ENCODE measurements at regions not wholly inside any gene's neighbourhood (a gene's known extent, or its start where the extent isn't known, plus 50 kb on each side); places are given as distances from the start of the nearest gene placed in this dataset.

DNA sequence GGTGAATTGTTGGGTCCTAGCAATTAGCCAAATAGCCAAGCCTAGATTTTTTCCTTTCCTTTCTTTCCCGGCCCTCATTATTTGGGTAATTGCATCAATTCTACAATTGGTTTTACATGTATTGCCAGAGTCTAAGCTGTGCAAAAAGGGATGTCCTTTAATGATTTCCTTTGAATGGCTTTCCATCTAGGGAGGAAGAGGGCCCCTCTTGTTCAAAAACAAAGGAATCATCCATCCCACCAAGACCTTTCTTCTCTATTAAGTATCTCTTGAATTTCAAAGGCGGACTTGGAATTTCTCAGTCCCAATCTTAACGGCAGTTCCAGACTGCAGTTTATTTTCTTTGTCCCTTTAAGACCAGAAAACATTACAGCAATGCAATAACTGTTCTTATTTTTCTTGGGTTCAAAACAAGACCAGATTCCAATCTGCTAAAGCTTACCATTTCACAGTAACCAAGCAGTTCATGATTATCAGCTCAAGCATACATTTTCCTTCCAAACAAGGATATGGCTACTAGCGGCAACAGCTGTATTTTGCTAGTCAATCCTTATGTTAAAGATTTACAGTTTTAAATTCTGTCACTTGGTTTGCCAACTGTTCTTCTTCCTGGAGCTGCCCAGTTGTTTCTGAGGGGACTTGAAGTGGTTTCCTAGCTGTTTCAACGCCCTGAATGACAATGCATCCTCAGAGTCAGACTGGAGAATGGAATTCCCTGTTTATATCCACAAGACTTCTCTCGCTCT, 91.4 kb upstream of the LRIG1 start:
- TF ChIP-seq, protein P1, sequence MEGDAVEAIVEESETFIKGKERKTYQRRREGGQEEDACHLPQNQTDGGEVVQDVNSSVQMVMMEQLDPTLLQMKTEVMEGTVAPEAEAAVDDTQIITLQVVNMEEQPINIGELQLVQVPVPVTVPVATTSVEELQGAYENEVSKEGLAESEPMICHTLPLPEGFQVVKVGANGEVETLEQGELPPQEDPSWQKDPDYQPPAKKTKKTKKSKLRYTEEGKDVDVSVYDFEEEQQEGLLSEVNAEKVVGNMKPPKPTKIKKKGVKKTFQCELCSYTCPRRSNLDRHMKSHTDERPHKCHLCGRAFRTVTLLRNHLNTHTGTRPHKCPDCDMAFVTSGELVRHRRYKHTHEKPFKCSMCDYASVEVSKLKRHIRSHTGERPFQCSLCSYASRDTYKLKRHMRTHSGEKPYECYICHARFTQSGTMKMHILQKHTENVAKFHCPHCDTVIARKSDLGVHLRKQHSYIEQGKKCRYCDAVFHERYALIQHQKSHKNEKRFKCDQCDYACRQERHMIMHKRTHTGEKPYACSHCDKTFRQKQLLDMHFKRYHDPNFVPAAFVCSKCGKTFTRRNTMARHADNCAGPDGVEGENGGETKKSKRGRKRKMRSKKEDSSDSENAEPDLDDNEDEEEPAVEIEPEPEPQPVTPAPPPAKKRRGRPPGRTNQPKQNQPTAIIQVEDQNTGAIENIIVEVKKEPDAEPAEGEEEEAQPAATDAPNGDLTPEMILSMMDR (conservative IDR thresholded peaks at IDR 0.05; ENCODE audit: low read depth, low read length), result no peak
- TF ChIP-seq EZH2 (IDR thresholded peaks at IDR 0.05; ENCODE audit: borderline replicate concordance, low read depth, low read length, poor library complexity, severe bottlenecking), result no peak
- BruUV-seq (replicated peaks), result no TSS peak
- CTCF ChIA-PET, result no interaction called here
- Histone ChIP-seq H3K9me3 (ENCODE audit: low read depth, low read length, poor library complexity, severe bottlenecking) (no peaks in the 10 kb centered on the region), H3K36me3 (ENCODE audit: insufficient read depth, low read length, poor library complexity, severe bottlenecking) (no peaks in the 10 kb centered on the region), H3K4me1 (ENCODE audit: insufficient read depth, low read length, poor library complexity, severe bottlenecking) (no peaks in the 10 kb centered on the region), H3K27ac (ENCODE audit: low read depth, low read length, poor library complexity, severe bottlenecking) (no peak overlapping the region), H3K27me3 (replicated peaks; ENCODE audit: insufficient read depth, low read depth, low read length, poor library complexity) (no peaks in the 10 kb centered on the region), H3K4me3 (ENCODE audit: low read depth, low read length, poor library complexity, severe bottlenecking) (no peak overlapping the region)
- intact Hi-C loops (cut with micrococcal nuclease; ENCODE audit: unreplicated experiment), result no loop called here
- POLR2A ChIA-PET (ENCODE audit: low non-redundant PET), result no interaction called here
- no peak for DNase-seq (ENCODE audit: low spot score)

DNA sequence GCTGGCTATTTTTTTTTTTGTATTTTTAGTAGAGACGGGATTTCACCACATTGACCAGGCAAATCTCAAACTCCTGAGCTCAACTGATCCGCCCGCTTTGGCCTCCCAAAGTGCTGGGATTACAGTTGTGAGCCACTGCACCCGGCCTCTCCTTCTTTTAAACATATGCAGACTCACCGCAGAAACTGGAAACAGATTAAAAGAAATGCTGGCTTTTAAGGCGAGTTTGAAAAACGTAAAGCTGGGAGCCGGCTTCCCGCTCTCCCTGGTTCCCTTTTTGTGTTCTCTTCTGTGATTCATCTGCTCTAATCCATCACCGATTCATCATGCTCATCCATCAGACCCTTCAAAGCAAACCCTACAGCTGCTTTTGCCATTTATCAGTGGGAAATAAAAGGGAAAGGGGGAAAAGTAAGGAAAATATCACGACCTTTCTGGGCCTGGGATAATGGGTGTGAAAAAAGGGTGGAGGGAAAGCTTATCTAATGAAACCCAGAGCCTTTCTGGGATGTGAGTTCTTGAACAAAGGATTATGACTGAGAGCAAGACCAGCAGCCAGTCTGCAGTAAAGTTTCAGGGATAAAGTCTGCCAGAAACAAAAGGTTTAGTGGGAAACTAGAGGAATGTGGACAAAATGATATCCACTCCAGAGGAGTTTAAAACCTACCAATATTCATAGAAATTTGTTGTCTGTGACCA, 92.3 kb upstream of the LRIG1 start:
- no peaks in the 10 kb centered on the region for H3K9me3 ChIP-seq (ENCODE audit: low read depth, low read length, poor library complexity, severe bottlenecking)
- H3K27me3 ChIP-seq (replicated peaks; ENCODE audit: insufficient read depth, low read depth, low read length, poor library complexity), result no peaks in the 10 kb centered on the region
- ChIA-PET POLR2A (ENCODE audit: low non-redundant PET) (no interaction called here), CTCF (no interaction called here)
- no TSS peak for BruUV-seq (replicated peaks)
- no peaks in the 10 kb centered on the region for H3K36me3 ChIP-seq (ENCODE audit: insufficient read depth, low read length, poor library complexity, severe bottlenecking)
- H3K4me1 ChIP-seq (ENCODE audit: insufficient read depth, low read length, poor library complexity, severe bottlenecking), result no peaks in the 10 kb centered on the region
- intact Hi-C loops (cut with micrococcal nuclease; ENCODE audit: unreplicated experiment), result no loop called here
- no peak overlapping the region for H3K4me3 ChIP-seq (ENCODE audit: low read depth, low read length, poor library complexity, severe bottlenecking)
- no peak for DNase-seq (ENCODE audit: low spot score)
- TF ChIP-seq, protein P1 (conservative IDR thresholded peaks at IDR 0.05; ENCODE audit: low read depth, low read length), result no peak
- no peak for TF ChIP-seq EZH2 (IDR thresholded peaks at IDR 0.05; ENCODE audit: borderline replicate concordance, low read depth, low read length, poor library complexity, severe bottlenecking)
- no peak overlapping the region for H3K27ac ChIP-seq (ENCODE audit: low read depth, low read length, poor library complexity, severe bottlenecking)

DNA sequence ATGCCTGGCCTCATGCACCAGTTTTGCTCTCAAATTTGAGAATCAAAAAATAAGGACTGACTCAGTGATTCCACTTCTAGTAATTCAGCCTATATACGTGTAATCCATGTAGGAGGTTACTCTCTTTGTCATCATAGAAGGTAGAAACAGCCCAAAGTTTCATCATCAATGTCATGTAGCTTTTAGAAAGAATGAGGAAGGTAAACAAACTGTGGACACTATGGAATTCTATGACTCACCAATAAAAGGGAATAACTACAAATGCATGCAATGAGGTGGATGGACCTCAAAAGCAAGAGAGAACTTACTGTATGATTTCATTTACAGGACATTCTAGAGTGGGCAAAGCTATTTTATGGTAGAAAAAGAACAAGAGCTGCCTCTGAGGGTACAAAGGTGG, 93.2 kb upstream of the LRIG1 start:
- no peak overlapping the region for H3K27ac ChIP-seq (ENCODE audit: low read depth, low read length, poor library complexity, severe bottlenecking)
- H3K27me3 ChIP-seq (replicated peaks; ENCODE audit: insufficient read depth, low read depth, low read length, poor library complexity), result no peaks in the 10 kb centered on the region
- no peak for DNase-seq (ENCODE audit: low spot score)
- no TSS peak for BruUV-seq (replicated peaks)
- ChIA-PET POLR2A (ENCODE audit: low non-redundant PET) (no interaction called here), CTCF (no interaction called here)
- no peak for TF ChIP-seq EZH2 (IDR thresholded peaks at IDR 0.05; ENCODE audit: borderline replicate concordance, low read depth, low read length, poor library complexity, severe bottlenecking)
- TF ChIP-seq, protein P1 (conservative IDR thresholded peaks at IDR 0.05; ENCODE audit: low read depth, low read length), result no peak
- H3K4me3 ChIP-seq (ENCODE audit: low read depth, low read length, poor library complexity, severe bottlenecking), result no peak overlapping the region
- no peaks in the 10 kb centered on the region for H3K9me3 ChIP-seq (ENCODE audit: low read depth, low read length, poor library complexity, severe bottlenecking)
- no peaks in the 10 kb centered on the region for H3K4me1 ChIP-seq (ENCODE audit: insufficient read depth, low read length, poor library complexity, severe bottlenecking)
- intact Hi-C loops (cut with micrococcal nuclease; ENCODE audit: unreplicated experiment), result no loop called here
- no peaks in the 10 kb centered on the region for H3K36me3 ChIP-seq (ENCODE audit: insufficient read depth, low read length, poor library complexity, severe bottlenecking)
